ENCODE measurements at regions not wholly inside any gene's neighbourhood (a gene's known extent, or its start where the extent isn't known, plus 50 kb on each side); places are given as distances from the start of the nearest gene placed in this dataset.

DNA sequence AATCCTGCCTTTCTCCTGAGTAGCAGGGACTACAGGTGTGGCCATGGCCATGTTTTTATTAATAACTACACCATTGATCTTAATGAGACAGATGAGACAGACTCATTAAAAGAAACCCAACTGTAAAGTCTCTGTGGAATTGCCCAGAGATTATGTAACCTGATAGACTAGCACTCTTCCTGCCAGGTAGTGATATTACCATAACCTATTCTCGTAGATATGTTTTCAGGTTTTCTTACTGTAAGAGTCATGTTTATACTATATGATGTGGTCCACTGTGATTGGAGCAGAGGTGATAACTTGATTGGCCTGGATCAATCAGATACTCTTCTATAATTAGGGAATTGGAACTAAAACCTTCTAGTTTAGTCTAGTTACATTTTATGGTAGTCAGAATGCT, 93.7 kb downstream of the NFKBIZ start:
- DNase-seq, result no peak
- H2AFZ ChIP-seq (ENCODE audit: low read depth, low read length), result no peak overlapping the region
- no peak overlapping the region for H3K18ac ChIP-seq (ENCODE audit: low read depth in 1 of 2, low read length in 2 of 2)
- H3K23ac ChIP-seq (ENCODE audit: low read length in 2 of 2), result no peak overlapping the region
- H3K27ac ChIP-seq (ENCODE audit: low read length, poor library complexity, severe bottlenecking), result no peak overlapping the region
- H3K9ac ChIP-seq (ENCODE audit: low read length), result no peak overlapping the region
- no peak overlapping the region for H4K8ac ChIP-seq (ENCODE audit: low read length)
- H2BK12ac ChIP-seq (ENCODE audit: low read length in 2 of 2), result no peak overlapping the region
- H2BK15ac ChIP-seq (ENCODE audit: low read depth, poor library complexity, severe bottlenecking), result no peak overlapping the region
- H3K4me1 ChIP-seq (ENCODE audit: control insufficient read depth, insufficient read depth, low read depth, low read length), result peaks cover 2% of the 10 kb centered on the region
- H3K4me3 ChIP-seq (ENCODE audit: insufficient read depth in 1 of 2, low read depth in 1 of 2, low read length in 2 of 2), result no peak overlapping the region
- no peak overlapping the region for H2AK5ac ChIP-seq (ENCODE audit: low read length, severe bottlenecking)
- H3K14ac ChIP-seq (ENCODE audit: low read length in 2 of 2), result no peak overlapping the region
- H3K27me3 ChIP-seq (ENCODE audit: control insufficient read depth in 1 of 2, insufficient read depth in 1 of 2, low read length in 2 of 2), result no peaks in the 10 kb centered on the region
- H2BK5ac ChIP-seq (ENCODE audit: low read depth, low read length, poor library complexity, severe bottlenecking), result no peak overlapping the region
- H3K4ac ChIP-seq (ENCODE audit: low read depth in 1 of 2, low read length in 2 of 2), result no peak overlapping the region
- no CpG with 5 or more reads among the region's 1 CpG for WGBS
- no peak overlapping the region for H3K4me2 ChIP-seq (ENCODE audit: low read length, poor library complexity, severe bottlenecking)
- H2BK120ac ChIP-seq (ENCODE audit: low read depth, low read length), result no peak overlapping the region
- peaks cover 1% of the 10 kb centered on the region for H3K79me1 ChIP-seq (replicated peaks; ENCODE audit: low read length, poor library complexity, severe bottlenecking)
- H3K36me3 ChIP-seq (ENCODE audit: control insufficient read depth in 1 of 2, insufficient read depth in 2 of 2, low read depth in 1 of 2, low read length in 2 of 2), result no peaks in the 10 kb centered on the region
- H4K91ac ChIP-seq (ENCODE audit: low read length), result no peak overlapping the region
- H3K9me3 ChIP-seq (ENCODE audit: control insufficient read depth, low read length), result no peaks in the 10 kb centered on the region

DNA sequence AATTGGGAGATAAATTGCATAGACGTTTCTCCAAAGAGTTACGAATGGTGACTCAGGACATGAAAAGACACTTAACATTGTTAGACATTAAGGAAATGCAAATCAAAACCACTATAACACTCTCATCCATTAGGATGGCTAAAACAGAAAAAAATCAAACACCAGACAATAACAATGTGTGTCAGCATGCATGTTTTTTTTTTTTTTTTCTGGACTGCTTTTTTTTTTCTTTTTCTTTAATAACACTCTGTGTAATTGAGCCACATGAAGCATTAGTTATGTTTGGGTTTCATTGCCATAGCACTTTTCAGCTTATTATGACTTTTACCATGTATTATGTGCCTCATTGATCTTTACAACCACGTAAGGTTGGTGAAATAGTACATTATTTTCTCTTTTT, 95.0 kb downstream of the NFKBIZ start:
- H2BK5ac ChIP-seq (ENCODE audit: low read depth, low read length, poor library complexity, severe bottlenecking), result no peak overlapping the region
- H3K4me3 ChIP-seq (ENCODE audit: insufficient read depth in 1 of 2, low read depth in 1 of 2, low read length in 2 of 2), result no peak overlapping the region
- no peaks in the 10 kb centered on the region for H3K27me3 ChIP-seq (ENCODE audit: control insufficient read depth in 1 of 2, insufficient read depth in 1 of 2, low read length in 2 of 2)
- no peak overlapping the region for H3K27ac ChIP-seq (ENCODE audit: low read length, poor library complexity, severe bottlenecking)
- H4K8ac ChIP-seq (ENCODE audit: low read length), result no peak overlapping the region
- H3K14ac ChIP-seq (ENCODE audit: low read length in 2 of 2), result no peak overlapping the region
- H2BK120ac ChIP-seq (ENCODE audit: low read depth, low read length), result no peak overlapping the region
- no peaks in the 10 kb centered on the region for H3K79me1 ChIP-seq (replicated peaks; ENCODE audit: low read length, poor library complexity, severe bottlenecking)
- peaks cover 2% of the 10 kb centered on the region for H3K4me1 ChIP-seq (ENCODE audit: control insufficient read depth, insufficient read depth, low read depth, low read length)
- H3K23ac ChIP-seq (ENCODE audit: low read length in 2 of 2), result no peak overlapping the region
- H2AFZ ChIP-seq (ENCODE audit: low read depth, low read length), result no peak overlapping the region
- H3K4ac ChIP-seq (ENCODE audit: low read depth in 1 of 2, low read length in 2 of 2), result no peak overlapping the region
- no peak overlapping the region for H4K91ac ChIP-seq (ENCODE audit: low read length)
- H3K36me3 ChIP-seq (ENCODE audit: control insufficient read depth in 1 of 2, insufficient read depth in 2 of 2, low read depth in 1 of 2, low read length in 2 of 2), result no peaks in the 10 kb centered on the region
- no peak overlapping the region for H3K9ac ChIP-seq (ENCODE audit: low read length)
- no peak overlapping the region for H2BK12ac ChIP-seq (ENCODE audit: low read length in 2 of 2)
- peak; percentile 74 for DNase-seq
- 42% methylated on average over 2 of the region's 3 CpGs for WGBS
- H2BK15ac ChIP-seq (ENCODE audit: low read depth, poor library complexity, severe bottlenecking), result no peak overlapping the region
- no peak overlapping the region for H2AK5ac ChIP-seq (ENCODE audit: low read length, severe bottlenecking)
- no peaks in the 10 kb centered on the region for H3K9me3 ChIP-seq (ENCODE audit: control insufficient read depth, low read length)
- H3K4me2 ChIP-seq (ENCODE audit: low read length, poor library complexity, severe bottlenecking), result no peak overlapping the region
- no peak overlapping the region for H3K18ac ChIP-seq (ENCODE audit: low read depth in 1 of 2, low read length in 2 of 2)

- H2AK5ac ChIP-seq (ENCODE audit: low read length, severe bottlenecking), result no peak overlapping the region
- H3K9ac ChIP-seq (ENCODE audit: low read length), result no peak overlapping the region
- no peak overlapping the region for H4K91ac ChIP-seq (ENCODE audit: low read length)
These were observed 96.7 kb downstream of the NFKBIZ start for GRCh38 chr3:101945980-101946379.

GRCh38 chr3:101946906-101947305, 97.6 kb downstream of the NFKBIZ start:
- Histone ChIP-seq H3K4ac (ENCODE audit: low read depth in 1 of 2, low read length in 2 of 2) (no peak overlapping the region), H3K4me1 (ENCODE audit: control insufficient read depth, insufficient read depth, low read depth, low read length) (peaks cover 2% of the 10 kb centered on the region), H3K27me3 (ENCODE audit: control insufficient read depth in 1 of 2, insufficient read depth in 1 of 2, low read length in 2 of 2) (no peaks in the 10 kb centered on the region), H3K79me1 (replicated peaks; ENCODE audit: low read length, poor library complexity, severe bottlenecking) (no peaks in the 10 kb centered on the region), H3K4me3 (ENCODE audit: insufficient read depth in 1 of 2, low read depth in 1 of 2, low read length in 2 of 2) (no peak overlapping the region), H3K9ac (ENCODE audit: low read length) (no peak overlapping the region), H2BK120ac (ENCODE audit: low read depth, low read length) (no peak overlapping the region), H2BK12ac (ENCODE audit: low read length in 2 of 2) (no peak overlapping the region), H3K9me3 (ENCODE audit: control insufficient read depth, low read length) (no peaks in the 10 kb centered on the region), H4K8ac (ENCODE audit: low read length) (no peak overlapping the region), H2BK5ac (ENCODE audit: low read depth, low read length, poor library complexity, severe bottlenecking) (no peak overlapping the region), H4K91ac (ENCODE audit: low read length) (no peak overlapping the region), H3K4me2 (ENCODE audit: low read length, poor library complexity, severe bottlenecking) (no peak overlapping the region), H3K23ac (ENCODE audit: low read length in 2 of 2) (no peak overlapping the region), H3K18ac (ENCODE audit: low read depth in 1 of 2, low read length in 2 of 2) (no peak overlapping the region), H2AFZ (ENCODE audit: low read depth, low read length) (no peak overlapping the region), H3K27ac (ENCODE audit: low read length, poor library complexity, severe bottlenecking) (no peak overlapping the region), H2BK15ac (ENCODE audit: low read depth, poor library complexity, severe bottlenecking) (no peak overlapping the region), H3K14ac (ENCODE audit: low read length in 2 of 2) (no peak overlapping the region), H2AK5ac (ENCODE audit: low read length, severe bottlenecking) (no peak overlapping the region), H3K36me3 (ENCODE audit: control insufficient read depth in 1 of 2, insufficient read depth in 2 of 2, low read depth in 1 of 2, low read length in 2 of 2) (no peaks in the 10 kb centered on the region)
- 100% methylated on average over 1 of the region's 3 CpGs for WGBS
- DNase-seq, result no peak

More at GRCh38 chr3:101945980-101946379, 96.7 kb downstream of the NFKBIZ start:
- Histone ChIP-seq H2AFZ (ENCODE audit: low read depth, low read length) (no peak overlapping the region), H3K23ac (ENCODE audit: low read length in 2 of 2) (no peak overlapping the region), H3K27me3 (ENCODE audit: control insufficient read depth in 1 of 2, insufficient read depth in 1 of 2, low read length in 2 of 2) (no peaks in the 10 kb centered on the region), H3K4me3 (ENCODE audit: insufficient read depth in 1 of 2, low read depth in 1 of 2, low read length in 2 of 2) (no peak overlapping the region), H3K4ac (ENCODE audit: low read depth in 1 of 2, low read length in 2 of 2) (no peak overlapping the region), H4K8ac (ENCODE audit: low read length) (no peak overlapping the region), H3K14ac (ENCODE audit: low read length in 2 of 2) (no peak overlapping the region), H3K36me3 (ENCODE audit: control insufficient read depth in 1 of 2, insufficient read depth in 2 of 2, low read depth in 1 of 2, low read length in 2 of 2) (no peaks in the 10 kb centered on the region), H2BK15ac (ENCODE audit: low read depth, poor library complexity, severe bottlenecking) (no peak overlapping the region), H3K4me1 (ENCODE audit: control insufficient read depth, insufficient read depth, low read depth, low read length) (peaks cover 2% of the 10 kb centered on the region), H3K79me1 (replicated peaks; ENCODE audit: low read length, poor library complexity, severe bottlenecking) (no peaks in the 10 kb centered on the region), H2BK5ac (ENCODE audit: low read depth, low read length, poor library complexity, severe bottlenecking) (no peak overlapping the region), H2BK120ac (ENCODE audit: low read depth, low read length) (no peak overlapping the region), H3K4me2 (ENCODE audit: low read length, poor library complexity, severe bottlenecking) (no peak overlapping the region), H3K27ac (ENCODE audit: low read length, poor library complexity, severe bottlenecking) (no peak overlapping the region), H2BK12ac (ENCODE audit: low read length in 2 of 2) (no peak overlapping the region), H3K18ac (ENCODE audit: low read depth in 1 of 2, low read length in 2 of 2) (no peak overlapping the region), H3K9me3 (ENCODE audit: control insufficient read depth, low read length) (no peaks in the 10 kb centered on the region)
- DNase-seq, result no peak

Measured in mesenchymal stem cell (in vitro differentiated cells and primary cell).